ENCODE measurements at regions not wholly inside any gene's neighbourhood (a gene's known extent, or its start where the extent isn't known, plus 50 kb on each side); places are given as distances from the start of the nearest gene placed in this dataset.

DNA sequence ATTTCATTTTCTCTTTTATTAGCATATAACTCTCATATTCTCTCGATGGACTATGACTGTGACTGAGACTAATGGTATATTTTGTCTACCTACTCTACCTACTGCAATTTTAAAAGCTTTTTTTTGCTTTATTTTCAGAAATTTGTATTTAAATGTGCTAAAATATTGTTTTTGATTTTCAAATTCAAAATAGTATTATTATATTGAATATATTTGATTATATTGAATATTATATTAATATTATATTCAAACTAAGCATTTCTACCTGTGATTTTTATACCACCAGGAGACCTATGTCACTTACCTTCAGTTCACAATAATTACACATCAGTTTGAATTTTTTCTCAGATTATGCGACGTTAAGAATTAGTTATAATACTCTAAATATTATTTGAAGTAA is 700.5 kb upstream of the RGMB start:
- H3K79me2 ChIP-seq (ENCODE audit: insufficient read depth, low read depth), result no peaks in the 10 kb centered on the region
- H4K20me1 ChIP-seq (ENCODE audit: insufficient read depth), result no peaks in the 10 kb centered on the region
- no peak overlapping the region for H3K4me2 ChIP-seq
- no peak overlapping the region for H3K4me3 ChIP-seq (IDR thresholded peaks at IDR 0.05; ENCODE audit: insufficient read depth, low read depth, low read length)
- H3K4me1 ChIP-seq (ENCODE audit: low read depth, poor library complexity, severe bottlenecking), result peaks cover 29% of the 10 kb centered on the region
- H3K36me3 ChIP-seq (ENCODE audit: insufficient read depth), result no peaks in the 10 kb centered on the region
- TF ChIP-seq, protein P1, sequence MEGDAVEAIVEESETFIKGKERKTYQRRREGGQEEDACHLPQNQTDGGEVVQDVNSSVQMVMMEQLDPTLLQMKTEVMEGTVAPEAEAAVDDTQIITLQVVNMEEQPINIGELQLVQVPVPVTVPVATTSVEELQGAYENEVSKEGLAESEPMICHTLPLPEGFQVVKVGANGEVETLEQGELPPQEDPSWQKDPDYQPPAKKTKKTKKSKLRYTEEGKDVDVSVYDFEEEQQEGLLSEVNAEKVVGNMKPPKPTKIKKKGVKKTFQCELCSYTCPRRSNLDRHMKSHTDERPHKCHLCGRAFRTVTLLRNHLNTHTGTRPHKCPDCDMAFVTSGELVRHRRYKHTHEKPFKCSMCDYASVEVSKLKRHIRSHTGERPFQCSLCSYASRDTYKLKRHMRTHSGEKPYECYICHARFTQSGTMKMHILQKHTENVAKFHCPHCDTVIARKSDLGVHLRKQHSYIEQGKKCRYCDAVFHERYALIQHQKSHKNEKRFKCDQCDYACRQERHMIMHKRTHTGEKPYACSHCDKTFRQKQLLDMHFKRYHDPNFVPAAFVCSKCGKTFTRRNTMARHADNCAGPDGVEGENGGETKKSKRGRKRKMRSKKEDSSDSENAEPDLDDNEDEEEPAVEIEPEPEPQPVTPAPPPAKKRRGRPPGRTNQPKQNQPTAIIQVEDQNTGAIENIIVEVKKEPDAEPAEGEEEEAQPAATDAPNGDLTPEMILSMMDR (conservative IDR thresholded peaks at IDR 0.05; ENCODE audit: low read depth, low read length), result no peak
- H3K9ac ChIP-seq, result no peak overlapping the region
- H3K27me3 ChIP-seq (ENCODE audit: insufficient read depth, low read depth), result no peaks in the 10 kb centered on the region
- H2AFZ ChIP-seq (ENCODE audit: low read depth), result no peak overlapping the region
- H3K27ac ChIP-seq, result no peak overlapping the region

DNA sequence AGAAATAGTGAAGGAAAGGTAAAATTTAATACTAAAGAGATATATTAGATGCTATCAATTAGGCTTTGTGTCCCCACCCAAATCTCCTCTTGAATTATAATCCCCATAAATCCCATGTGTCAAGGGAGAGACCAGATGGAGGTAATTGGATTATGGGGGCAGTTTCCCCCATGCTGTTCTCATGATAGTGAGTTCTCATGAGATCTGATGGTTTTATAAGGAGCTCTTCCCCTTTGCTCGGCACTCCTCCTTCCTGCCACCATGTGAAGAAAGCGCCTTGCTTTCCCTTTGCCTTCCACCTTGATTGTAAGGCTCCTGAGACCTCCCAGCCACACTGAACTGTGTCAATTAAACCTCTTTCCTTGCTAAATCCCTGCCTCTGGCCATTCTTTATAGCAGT is 697.0 kb upstream of the RGMB start:
- no peak overlapping the region for H3K27ac ChIP-seq
- H3K79me2 ChIP-seq (ENCODE audit: insufficient read depth, low read depth), result no peaks in the 10 kb centered on the region
- no peaks in the 10 kb centered on the region for H4K20me1 ChIP-seq (ENCODE audit: insufficient read depth)
- H3K9ac ChIP-seq, result no peak overlapping the region
- H2AFZ ChIP-seq (ENCODE audit: low read depth), result no peak overlapping the region
- H3K36me3 ChIP-seq (ENCODE audit: insufficient read depth), result no peaks in the 10 kb centered on the region
- no peaks in the 10 kb centered on the region for H3K27me3 ChIP-seq (ENCODE audit: insufficient read depth, low read depth)
- peaks cover 3% of the 10 kb centered on the region for H3K4me1 ChIP-seq (ENCODE audit: low read depth, poor library complexity, severe bottlenecking)
- no peak overlapping the region for H3K4me3 ChIP-seq (IDR thresholded peaks at IDR 0.05; ENCODE audit: insufficient read depth, low read depth, low read length)
- no peak overlapping the region for H3K4me2 ChIP-seq
- TF ChIP-seq, protein P1 (conservative IDR thresholded peaks at IDR 0.05; ENCODE audit: low read depth, low read length), result no peak

- H3K9ac ChIP-seq, result no peak overlapping the region
- no peak overlapping the region for H3K4me2 ChIP-seq
- H3K79me2 ChIP-seq (ENCODE audit: insufficient read depth, low read depth), result no peaks in the 10 kb centered on the region
- H3K27me3 ChIP-seq (ENCODE audit: insufficient read depth, low read depth), result no peaks in the 10 kb centered on the region
- no peaks in the 10 kb centered on the region for H4K20me1 ChIP-seq (ENCODE audit: insufficient read depth)
- H3K4me1 ChIP-seq (ENCODE audit: low read depth, poor library complexity, severe bottlenecking), result no peaks in the 10 kb centered on the region
- H2AFZ ChIP-seq (ENCODE audit: low read depth), result no peak overlapping the region
- H3K4me3 ChIP-seq (IDR thresholded peaks at IDR 0.05; ENCODE audit: insufficient read depth, low read depth, low read length), result no peak overlapping the region
- H3K27ac ChIP-seq, result no peak overlapping the region
- TF ChIP-seq, protein P1 (conservative IDR thresholded peaks at IDR 0.05; ENCODE audit: low read depth, low read length), result no peak
- no peaks in the 10 kb centered on the region for H3K36me3 ChIP-seq (ENCODE audit: insufficient read depth)
Measured at GRCh38 chr5:98085593-98085992, 687.9 kb upstream of the RGMB start.

DNA sequence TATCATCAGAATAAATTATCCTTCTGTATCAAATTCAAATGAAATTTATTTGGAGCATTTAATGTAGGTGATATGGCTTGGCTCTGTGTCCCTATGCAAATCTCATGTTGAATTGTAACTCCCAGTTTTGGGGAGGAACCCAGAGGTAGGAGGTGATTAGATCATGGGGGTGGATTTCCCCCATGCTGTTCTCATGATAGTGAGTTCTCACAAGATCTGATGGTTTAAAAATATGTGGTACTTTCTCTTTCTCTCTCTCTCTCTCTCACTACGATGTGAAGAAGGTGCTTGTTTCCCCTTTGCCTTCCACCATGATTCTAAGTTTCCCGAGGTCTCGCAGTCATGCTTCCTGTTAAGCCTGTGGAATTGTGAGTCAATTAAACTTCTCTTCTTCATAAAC is 678.4 kb upstream of the RGMB start:
- Histone ChIP-seq H3K4me3 (IDR thresholded peaks at IDR 0.05; ENCODE audit: insufficient read depth, low read depth, low read length) (no peak overlapping the region), H3K27me3 (ENCODE audit: insufficient read depth, low read depth) (no peaks in the 10 kb centered on the region), H3K36me3 (ENCODE audit: insufficient read depth) (no peaks in the 10 kb centered on the region), H2AFZ (ENCODE audit: low read depth) (no peak overlapping the region), H3K27ac (no peak overlapping the region), H3K4me2 (no peak overlapping the region), H3K79me2 (ENCODE audit: insufficient read depth, low read depth) (no peaks in the 10 kb centered on the region), H3K4me1 (ENCODE audit: low read depth, poor library complexity, severe bottlenecking) (no peaks in the 10 kb centered on the region), H3K9ac (no peak overlapping the region), H4K20me1 (ENCODE audit: insufficient read depth) (no peaks in the 10 kb centered on the region)
- TF ChIP-seq, protein P1 (conservative IDR thresholded peaks at IDR 0.05; ENCODE audit: low read depth, low read length), result no peak

All from KMS-11 (cell line).